Osteoblast (primary cell): ENCODE measurements at regions not wholly inside any gene's neighbourhood (a gene's known extent, or its start where the extent isn't known, plus 50 kb on each side); places are given as distances from the start of the nearest gene placed in this dataset.

Experiments
- DNase-seq: peaks from one replicate; pipeline ENCODE4 v3.0.0; 2011; ENCODE audit warnings: low spot score, mixed read lengths; ENCODE audit not compliant: insufficient read length; ENCODE audit errors: missing footprints
- H2AFZ ChIP-seq: 2 replicates; pipeline ENCODE4 v1.6.0; 2011; ENCODE audit warnings: mild to moderate bottlenecking, low read length
- H3K27ac ChIP-seq: 2 replicates; pipeline ENCODE4 v1.5.1; 2011; ENCODE audit warnings: mild to moderate bottlenecking, low read depth, low read length, moderate library complexity
- H3K27me3 ChIP-seq: 2 replicates; pipeline ENCODE4 v1.6.0; 2012; ENCODE audit warnings: mild to moderate bottlenecking, control low read depth, inconsistent platforms, low read length, moderate library complexity; ENCODE audit not compliant: insufficient read depth
- H3K36me3 ChIP-seq: 2 replicates; pipeline ENCODE4 v1.5.1; 2011; ENCODE audit warnings: mild to moderate bottlenecking, low read length, control low read depth, moderate library complexity; ENCODE audit not compliant: insufficient read depth
- H3K4me1 ChIP-seq: 2 replicates; pipeline ENCODE4 v1.5.1; 2011; ENCODE audit warnings: mild to moderate bottlenecking, low read length, control low read depth, moderate library complexity; ENCODE audit not compliant: insufficient read depth
- H3K4me2 ChIP-seq: 2 replicates; pipeline ENCODE4 v1.6.0; 2011; ENCODE audit warnings: mild to moderate bottlenecking, low read length; ENCODE audit not compliant: insufficient read depth
- H3K4me3 ChIP-seq: fragments of 200-600 bp; sonication (generic); 3 replicates; pipeline ENCODE4 v1.5.1; 2012; ENCODE audit warnings: mild to moderate bottlenecking, low read length, inconsistent platforms; ENCODE audit not compliant: insufficient read depth
- H3K79me2 ChIP-seq: 2 replicates; pipeline ENCODE4 v1.6.0; 2012; ENCODE audit warnings: mild to moderate bottlenecking, low read length, control low read depth, inconsistent platforms; ENCODE audit not compliant: insufficient read depth
- H3K9me3 ChIP-seq: 2 replicates; pipeline ENCODE4 v1.5.1; 2011; ENCODE audit warnings: low read depth, low read length, control low read depth
- H4K20me1 ChIP-seq: 2 replicates; pipeline ENCODE4 v1.6.0; 2012; ENCODE audit warnings: mild to moderate bottlenecking, low read length, control low read depth; ENCODE audit not compliant: insufficient read depth
- TF ChIP-seq, protein P1 (sequence below): IDR thresholded peaks from 2 replicates; pipeline ENCODE4 v1.5.1; 2011; ENCODE audit warnings: mild to moderate bottlenecking, low read depth, low read length, moderate library complexity; ENCODE audit errors: extremely low read depth

DNA sequence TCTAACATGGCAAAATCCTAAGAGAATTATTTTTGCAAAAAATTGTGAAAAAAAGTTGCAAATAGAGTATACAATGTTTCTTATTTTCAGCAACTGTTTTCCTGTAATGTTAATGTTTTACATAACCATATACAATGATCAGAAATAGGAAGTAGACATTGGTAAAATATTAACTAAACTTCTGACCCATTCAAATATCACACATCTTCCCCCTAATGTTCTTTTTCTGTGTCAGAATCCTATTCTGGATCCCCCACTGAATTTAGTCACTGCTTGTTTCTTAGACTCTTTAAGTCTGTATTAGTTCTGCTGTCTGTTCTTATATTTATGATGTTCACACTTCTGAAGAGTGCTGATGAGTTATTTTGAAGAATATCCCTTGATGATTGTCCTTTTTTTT is 62.0 kb downstream of the HFE start:
- Histone ChIP-seq H3K79me2 (no peaks in the 10 kb centered on the region), H3K36me3 (no peaks in the 10 kb centered on the region), H3K4me3 (no peak overlapping the region), H3K27me3 (no peaks in the 10 kb centered on the region), H3K4me1 (no peaks in the 10 kb centered on the region), H3K9me3 (no peaks in the 10 kb centered on the region), H3K27ac (no peak overlapping the region), H4K20me1 (no peaks in the 10 kb centered on the region), H3K4me2 (no peak overlapping the region), H2AFZ (no peak overlapping the region)
- TF ChIP-seq, protein P1, sequence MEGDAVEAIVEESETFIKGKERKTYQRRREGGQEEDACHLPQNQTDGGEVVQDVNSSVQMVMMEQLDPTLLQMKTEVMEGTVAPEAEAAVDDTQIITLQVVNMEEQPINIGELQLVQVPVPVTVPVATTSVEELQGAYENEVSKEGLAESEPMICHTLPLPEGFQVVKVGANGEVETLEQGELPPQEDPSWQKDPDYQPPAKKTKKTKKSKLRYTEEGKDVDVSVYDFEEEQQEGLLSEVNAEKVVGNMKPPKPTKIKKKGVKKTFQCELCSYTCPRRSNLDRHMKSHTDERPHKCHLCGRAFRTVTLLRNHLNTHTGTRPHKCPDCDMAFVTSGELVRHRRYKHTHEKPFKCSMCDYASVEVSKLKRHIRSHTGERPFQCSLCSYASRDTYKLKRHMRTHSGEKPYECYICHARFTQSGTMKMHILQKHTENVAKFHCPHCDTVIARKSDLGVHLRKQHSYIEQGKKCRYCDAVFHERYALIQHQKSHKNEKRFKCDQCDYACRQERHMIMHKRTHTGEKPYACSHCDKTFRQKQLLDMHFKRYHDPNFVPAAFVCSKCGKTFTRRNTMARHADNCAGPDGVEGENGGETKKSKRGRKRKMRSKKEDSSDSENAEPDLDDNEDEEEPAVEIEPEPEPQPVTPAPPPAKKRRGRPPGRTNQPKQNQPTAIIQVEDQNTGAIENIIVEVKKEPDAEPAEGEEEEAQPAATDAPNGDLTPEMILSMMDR, result no peak
- no peak for DNase-seq

- Histone ChIP-seq H3K9me3 (no peaks in the 10 kb centered on the region), H4K20me1 (no peaks in the 10 kb centered on the region), H3K4me3 (no peak overlapping the region), H2AFZ (no peak overlapping the region), H3K4me1 (peaks cover 8% of the 10 kb centered on the region), H3K79me2 (no peaks in the 10 kb centered on the region), H3K36me3 (no peaks in the 10 kb centered on the region), H3K27me3 (no peaks in the 10 kb centered on the region), H3K27ac (no peak overlapping the region), H3K4me2 (no peak overlapping the region)
- DNase-seq, result no peak
- TF ChIP-seq, protein P1, result no peak
Observed at GRCh38 chr6:26152226-26153101, 65.2 kb downstream of the HFE start.

GRCh38 chr6:26155061-26155930 is 68.1 kb downstream of the HFE start:
- Histone ChIP-seq H3K4me1 (peaks cover 16% of the 10 kb centered on the region), H3K4me3 (peak overlapping the region; percentile 67), H3K27me3 (no peaks in the 10 kb centered on the region), H3K27ac (peak overlapping the region; percentile 87), H4K20me1 (no peaks in the 10 kb centered on the region), H3K9me3 (no peaks in the 10 kb centered on the region), H3K4me2 (peak overlapping the region; percentile 85), H3K79me2 (no peaks in the 10 kb centered on the region), H3K36me3 (no peaks in the 10 kb centered on the region), H2AFZ (peak overlapping the region; percentile 88)
- TF ChIP-seq, protein P1, result no peak
- DNase-seq, result no peak
